Stimulated activated CD8-positive, alpha-beta memory T cell treated with anti-CD3 and anti-CD28 coated beads, Interleukin-4, amount 100 ng/mL, for 48 hours (primary cell): ENCODE measurements at regions not wholly inside any gene's neighbourhood (a gene's known extent, or its start where the extent isn't known, plus 50 kb on each side); places are given as distances from the start of the nearest gene placed in this dataset.
"Not testable (repeated sequence)": the region's sequence is repeated elsewhere in the genome, so short reads cannot be mapped to it uniquely, and the experiment has no call there.

Experiments used
- DNase-seq: peaks from one replicate; pipeline ENCODE4 v3.0.0-alpha.2; 2020

DNA sequence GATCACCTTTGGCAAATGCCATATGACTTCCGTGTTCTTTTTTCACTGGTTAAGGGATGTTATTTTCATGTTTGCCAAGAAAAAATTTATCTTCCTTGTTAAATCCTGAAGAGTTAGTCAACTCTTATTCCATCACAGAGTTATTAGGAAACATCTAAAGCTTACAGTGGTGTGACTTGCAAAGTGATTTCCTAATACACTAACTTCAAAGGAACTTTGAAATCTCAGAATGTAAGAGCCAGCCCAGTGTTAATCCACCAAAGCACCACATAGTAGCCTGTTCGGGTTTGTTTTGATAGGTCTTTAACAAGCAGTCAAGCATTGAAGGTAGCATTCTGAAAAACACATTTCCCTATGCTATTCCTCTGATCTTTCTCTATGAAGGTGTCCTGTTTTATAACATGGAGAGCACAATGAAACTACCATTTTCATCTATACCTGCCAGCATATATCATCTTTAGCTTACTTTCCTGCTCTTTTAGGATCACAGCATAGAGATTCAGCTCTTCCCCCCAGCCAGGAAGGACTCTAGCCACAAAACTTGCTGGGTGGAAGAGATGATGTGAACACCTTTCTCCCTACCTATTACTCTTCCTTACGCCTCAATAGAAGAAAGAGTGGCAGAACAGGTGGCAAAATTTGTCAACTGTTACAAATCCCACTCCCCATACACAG, 82.4 kb upstream of the MAGI3 start:
- DNase-seq = no peak

DNA sequence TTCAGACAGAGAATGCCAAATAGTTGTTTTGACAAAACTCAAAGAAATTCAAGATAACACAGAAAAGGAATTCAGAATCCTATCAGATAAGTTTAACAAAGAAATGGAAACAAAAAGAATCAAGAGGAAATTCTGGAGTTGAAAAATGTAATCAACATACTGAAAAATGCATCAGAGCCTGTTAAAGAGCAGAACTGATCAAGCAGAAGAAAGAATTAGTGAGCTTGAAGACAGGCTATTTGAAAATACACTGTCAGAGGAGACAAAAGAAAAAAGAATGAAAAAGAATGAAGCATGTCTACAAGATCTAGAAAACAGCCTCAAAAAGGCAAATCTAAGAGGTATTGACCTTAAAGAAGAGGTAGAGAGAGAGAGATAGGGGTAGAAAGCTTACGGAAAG, 77.7 kb upstream of the MAGI3 start:
- not testable (repeated sequence) for DNase-seq

DNA sequence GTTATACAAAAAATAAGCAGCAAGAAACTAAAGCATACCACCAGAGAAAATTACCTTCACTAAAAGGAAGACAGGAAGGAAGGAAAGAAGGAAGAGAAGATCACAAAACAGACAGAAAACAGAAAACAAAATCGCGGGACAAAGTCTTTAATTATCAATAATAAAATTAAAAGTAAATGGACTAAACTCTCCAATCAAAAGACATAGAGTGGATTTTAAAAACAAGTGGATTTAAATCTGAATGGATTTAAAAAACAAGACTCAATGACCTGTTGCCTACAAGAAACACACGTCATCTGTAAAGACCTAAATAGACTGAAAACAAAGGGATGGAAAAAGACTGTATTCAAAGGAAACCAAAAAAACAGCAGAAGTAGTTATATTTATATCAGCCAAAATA, 75.7 kb upstream of the MAGI3 start:
- no peak for DNase-seq

DNA sequence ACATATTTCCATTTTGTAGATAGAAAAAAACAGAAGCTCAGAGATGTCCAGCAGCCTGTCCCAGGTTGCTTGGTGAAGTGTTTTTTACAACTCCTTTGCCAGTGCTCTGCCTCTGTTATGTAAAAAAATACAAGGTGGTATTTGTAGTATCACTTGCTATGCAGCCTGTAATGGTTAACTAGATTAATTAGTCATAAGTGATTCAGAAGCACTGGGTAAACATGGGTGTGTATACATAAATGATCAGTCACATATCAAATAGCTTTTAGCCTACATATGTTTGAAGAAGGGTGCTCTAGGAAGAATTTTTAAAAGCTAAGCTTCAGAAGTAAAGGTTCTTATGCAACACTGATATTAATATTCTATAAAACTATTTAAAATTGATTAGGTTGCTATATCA, 70.0 kb upstream of the MAGI3 start:
- no peak for DNase-seq

DNA sequence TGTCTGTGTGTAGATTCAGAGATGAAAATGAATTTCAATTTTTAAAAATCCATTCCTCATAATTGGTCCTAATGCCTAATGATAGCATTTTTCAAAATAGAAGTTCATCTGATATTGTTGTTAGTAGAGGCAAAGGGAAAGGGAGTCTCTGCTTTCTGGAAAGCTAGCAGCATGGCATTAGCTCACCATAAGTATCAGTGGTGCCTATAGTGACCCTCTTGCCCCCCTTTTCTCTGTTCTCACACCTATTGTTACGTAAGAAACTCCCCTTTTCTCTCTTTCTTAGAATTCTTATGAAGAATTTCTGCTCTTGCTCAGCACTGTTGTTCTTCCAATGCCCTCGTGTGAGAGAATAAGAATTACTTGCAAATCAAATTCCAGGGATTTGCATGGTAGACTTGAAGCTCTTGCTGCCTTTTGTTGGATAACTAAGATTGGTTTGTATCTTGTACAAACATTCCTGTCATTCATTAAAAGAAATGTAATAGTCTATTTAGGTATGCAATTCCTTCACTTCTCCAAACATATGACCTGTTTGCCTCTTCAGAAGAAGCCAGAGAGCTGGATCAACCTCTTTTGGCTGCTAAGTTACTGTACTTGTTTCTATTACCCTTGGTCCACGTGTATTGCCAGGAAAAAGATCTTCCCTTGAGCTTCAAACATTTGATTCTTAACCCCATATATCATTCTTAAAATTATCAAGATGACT, 69.2 kb upstream of the MAGI3 start:
- DNase-seq = no peak

DNA sequence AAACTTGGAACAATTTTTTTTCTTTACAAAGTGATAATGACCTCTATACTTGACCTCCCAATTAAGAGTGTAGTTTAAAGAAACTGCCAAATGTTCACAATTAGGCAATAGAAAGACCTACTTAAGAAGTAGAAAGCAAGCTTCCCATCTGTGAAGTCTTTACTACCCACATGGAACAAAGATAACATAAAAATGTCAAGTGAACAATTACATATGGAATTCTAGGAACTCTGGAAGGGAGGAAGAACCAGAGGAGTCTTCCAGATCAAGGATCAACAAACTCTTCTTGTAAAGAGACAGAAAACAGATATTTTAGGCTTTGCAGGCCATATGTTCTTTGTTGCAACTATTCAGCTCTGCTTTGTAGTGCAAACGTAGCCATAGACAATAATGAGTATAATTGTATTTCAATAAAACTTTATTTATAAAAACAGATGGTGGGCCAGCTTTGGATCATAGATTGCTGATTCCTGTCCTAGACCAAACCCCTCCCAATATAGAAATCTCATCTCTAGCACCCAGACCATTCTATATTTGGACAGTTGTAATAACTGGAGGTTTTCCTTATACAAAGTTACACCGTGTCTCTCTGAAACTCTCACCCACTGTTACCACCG, 68.4 kb upstream of the MAGI3 start:
- DNase-seq = no peak

DNA sequence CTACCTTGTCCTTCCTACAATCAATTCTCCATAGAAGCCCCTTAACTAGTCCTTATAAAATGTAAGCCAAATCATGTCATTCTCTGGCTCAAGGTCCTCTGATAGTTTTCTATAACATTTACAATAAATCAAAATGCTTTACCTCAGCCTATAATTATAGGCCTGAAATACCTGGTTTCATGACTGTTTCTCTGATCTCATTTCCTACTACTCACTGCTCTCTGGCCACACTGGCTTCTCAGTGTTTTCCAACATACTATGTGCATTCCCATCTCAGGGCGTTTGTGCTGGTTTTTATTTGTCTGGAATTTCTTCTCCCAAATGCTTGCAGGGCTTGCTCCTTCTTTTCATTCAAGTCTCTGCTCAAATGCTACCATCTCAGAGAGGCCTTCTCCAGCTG, 67.9 kb upstream of the MAGI3 start:
- no peak for DNase-seq

DNA sequence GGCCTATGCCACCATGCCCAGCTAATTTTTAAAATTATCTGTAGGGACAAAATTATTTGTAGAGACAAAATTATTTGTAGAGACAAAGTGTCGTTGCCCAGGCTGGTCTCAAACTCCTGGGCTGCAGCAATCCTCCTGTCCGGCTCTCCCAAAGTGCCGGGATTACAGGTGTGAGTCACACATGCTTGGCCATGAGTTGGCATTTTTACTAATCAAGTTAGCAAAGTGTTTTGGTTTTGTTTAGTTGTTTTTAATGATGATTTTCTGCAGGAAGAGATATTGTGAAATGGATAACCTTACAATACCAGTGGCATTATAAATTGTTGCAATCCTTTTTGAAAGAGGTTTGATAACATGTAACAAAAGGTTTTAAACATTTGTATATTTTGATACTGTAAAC, 65.3 kb upstream of the MAGI3 start:
- no peak for DNase-seq

DNA sequence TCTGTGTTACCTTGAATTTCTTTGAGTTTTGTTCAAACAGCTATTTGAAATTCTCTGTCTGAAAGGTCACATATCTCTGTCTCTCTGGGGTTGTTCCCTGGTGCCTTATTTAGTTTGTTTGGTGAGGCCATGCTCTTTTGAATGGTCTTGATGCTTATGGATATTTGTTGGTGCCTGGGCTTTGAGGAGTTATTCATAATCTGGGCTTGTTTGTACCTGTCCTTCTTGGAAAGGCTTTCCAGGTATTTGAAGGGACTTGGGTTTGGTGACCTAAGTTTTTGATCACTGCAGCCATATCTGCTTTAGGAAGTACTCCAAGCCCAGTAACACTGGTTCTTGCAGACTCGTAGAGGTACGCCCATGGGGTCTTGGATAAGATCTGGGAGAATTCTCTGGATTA, 63.3 kb upstream of the MAGI3 start:
- no peak for DNase-seq

DNA sequence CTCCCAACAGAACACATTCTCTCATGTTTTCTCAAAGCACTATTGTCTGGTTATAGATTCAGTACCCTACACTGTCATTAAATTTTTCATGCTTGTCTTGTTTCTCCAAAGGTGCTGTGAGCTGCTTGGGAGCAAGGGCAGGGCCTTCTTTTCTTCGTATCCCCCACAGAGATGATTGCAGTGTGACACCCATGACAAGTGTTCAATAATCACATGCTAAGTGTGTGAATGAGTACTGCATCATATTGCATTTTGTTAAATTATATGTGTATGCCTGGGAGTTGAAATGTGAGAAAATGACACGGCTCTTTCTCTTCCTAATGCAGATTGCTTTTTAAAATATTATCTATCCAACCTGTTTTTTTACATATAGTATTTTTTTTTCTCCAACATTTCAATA, 57.3 kb upstream of the MAGI3 start:
- no peak for DNase-seq

DNA sequence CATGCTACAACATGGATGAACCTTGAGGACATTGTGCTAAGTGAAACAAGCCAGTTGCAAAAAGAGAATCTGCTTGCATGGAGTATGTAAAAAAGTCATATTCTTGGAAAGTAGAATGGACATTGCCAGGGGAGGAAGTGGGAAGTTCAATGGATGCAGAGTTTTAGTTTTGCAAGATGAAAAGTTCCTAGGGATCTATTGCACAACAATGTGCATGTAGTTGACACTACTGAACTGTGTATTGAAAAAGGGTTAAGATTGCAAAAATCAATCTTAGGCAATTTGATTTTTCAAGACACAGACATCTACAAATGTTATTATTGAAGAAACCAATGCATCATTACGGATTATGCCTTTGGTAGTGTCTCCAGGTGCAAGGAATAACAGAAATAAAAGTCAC, 50.3 kb upstream of the MAGI3 start:
- DNase-seq = no peak
